D721Med (cell line): ENCODE measurements at regions not wholly inside any gene's neighbourhood (a gene's known extent, or its start where the extent isn't known, plus 50 kb on each side); places are given as distances from the start of the nearest gene placed in this dataset.
A peak's percentile ranks its signal among the peaks of the same experiment; 100 is the strongest.

Experiments used
- DNase-seq: peaks from one replicate; pipeline ENCODE4 v3.0.0; 2011; ENCODE audit warnings: low spot score; ENCODE audit not compliant: insufficient read length
- FAIRE-seq: peaks from 2 replicates; lab custom pipeline; 2011; peaks lifted over from hg19 to GRCh38; lab: Jason Lieb, UNC
- CTCF ChIP-seq: IDR thresholded peaks from 2 replicates; pipeline ENCODE4 v1.5.1; 2012; ENCODE audit warnings: mild to moderate bottlenecking, control low read depth; ENCODE audit not compliant: insufficient read depth; ENCODE audit errors: missing control alignments

DNA sequence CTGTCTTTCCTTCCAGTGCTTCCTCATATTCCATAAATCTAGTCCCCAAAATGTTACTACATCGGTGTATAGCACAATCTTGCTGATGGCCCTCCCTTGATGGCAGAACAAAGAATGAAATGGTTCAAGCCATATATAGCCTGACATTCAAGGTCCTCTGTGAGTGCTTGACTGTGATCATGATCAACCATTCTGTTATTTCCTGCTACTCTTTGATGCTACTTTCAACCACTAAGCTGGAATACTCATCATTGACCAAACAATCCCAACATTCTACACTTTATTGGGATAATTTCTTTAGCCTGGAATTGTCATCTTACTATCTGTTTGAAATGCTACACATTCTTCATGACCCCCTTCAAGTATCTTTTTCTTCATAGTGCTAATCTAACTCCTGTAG lies 633.9 kb downstream of the PLCL1 start:
- FAIRE-seq: peak; percentile 76
- DNase-seq: no peak
- no peak for TF ChIP-seq CTCF

DNA sequence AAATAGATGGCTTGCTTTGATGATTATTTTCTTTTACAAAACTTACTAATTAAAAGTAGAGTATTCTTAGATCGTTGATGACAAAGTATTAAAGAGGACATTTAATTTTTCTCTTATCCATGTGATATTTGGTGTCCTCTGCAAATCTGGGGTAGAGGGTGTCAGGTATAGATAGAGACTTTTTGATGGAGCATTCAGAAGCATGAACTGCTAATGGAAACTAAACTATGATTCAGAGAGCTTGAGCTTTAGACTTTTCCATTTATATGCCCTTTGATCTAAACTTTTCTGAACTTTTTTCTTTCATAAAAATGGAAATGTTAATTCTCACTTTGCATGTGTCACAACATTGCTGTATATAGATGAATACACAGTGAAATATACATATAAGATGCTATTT lies 619.7 kb downstream of the PLCL1 start:
- TF ChIP-seq CTCF: no peak
- no peak for DNase-seq
- no peak for FAIRE-seq

DNA sequence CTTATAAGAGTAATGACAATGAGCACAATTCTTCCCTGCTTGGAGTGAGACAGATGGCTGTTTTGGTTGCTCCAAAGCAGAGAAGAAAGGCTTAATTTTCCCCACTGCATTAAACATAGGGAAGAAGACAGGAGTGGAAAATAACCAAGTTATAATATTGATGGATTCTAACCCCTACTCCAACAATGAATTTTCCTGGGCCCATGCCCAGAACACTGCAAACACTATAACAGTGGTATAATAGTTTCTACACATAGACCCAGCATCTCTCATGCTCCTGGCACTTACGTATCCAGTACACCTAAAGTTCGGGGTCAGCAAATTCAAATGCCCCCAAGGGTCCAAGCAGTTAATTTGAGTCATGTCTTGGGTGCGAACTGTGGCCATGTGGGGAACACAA lies 613.4 kb downstream of the PLCL1 start:
- FAIRE-seq (no peak), DNase-seq (no peak)
- TF ChIP-seq CTCF: no peak

DNA sequence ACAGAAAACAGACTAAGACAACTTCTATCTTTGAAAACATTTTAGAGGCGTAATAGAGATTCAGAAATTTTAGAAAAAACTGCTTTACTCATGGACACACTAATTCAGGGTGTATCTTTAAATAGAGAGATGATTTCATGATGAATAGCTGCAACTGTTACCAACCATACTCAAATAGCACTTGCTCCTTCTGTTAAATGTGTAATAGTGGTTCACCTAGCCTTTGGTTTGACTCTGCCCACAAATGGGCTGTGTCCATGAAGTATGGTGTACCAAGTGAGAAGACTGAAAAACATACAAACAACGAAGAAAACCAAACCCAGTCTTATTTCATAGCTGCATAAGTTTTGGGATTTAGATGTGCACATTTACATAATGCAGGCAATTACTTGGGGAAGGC lies 610.6 kb downstream of the PLCL1 start:
- FAIRE-seq (no peak), DNase-seq (no peak)
- TF ChIP-seq CTCF: no peak

DNA sequence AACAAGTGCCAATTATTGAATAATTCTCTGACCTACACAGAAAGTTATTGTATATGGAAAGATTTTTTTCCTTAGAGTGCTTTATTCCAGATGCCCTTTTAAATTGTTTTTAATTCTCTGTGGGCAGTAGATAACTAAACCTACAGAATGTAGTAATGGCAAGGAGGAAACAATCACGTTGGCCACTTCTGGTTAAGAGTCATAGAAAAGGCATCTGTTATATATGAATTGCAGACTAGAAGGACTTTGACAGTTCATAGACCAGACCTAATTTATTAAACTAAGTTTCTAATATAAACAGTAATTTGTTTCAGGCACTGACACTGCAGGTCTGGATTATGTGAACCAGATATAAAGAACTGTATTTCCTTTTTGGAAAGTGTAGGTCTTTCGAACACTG lies 607.5 kb downstream of the PLCL1 start:
- DNase-seq (no peak), FAIRE-seq (no peak)
- TF ChIP-seq CTCF: no peak

GRCh38 chr2:198408171-198408570 lies 603.8 kb downstream of the PLCL1 start:
- DNase-seq (no peak), FAIRE-seq (no peak)
- no peak for TF ChIP-seq CTCF

- no peak for FAIRE-seq
- TF ChIP-seq CTCF: no peak
- no peak for DNase-seq
Observed at GRCh38 chr2:198405311-198405710, 600.9 kb downstream of the PLCL1 start.
